ENCODE measurements at regions not wholly inside any gene's neighbourhood (a gene's known extent, or its start where the extent isn't known, plus 50 kb on each side); places are given as distances from the start of the nearest gene placed in this dataset.
A peak's percentile ranks its signal among the peaks of the same experiment; 100 is the strongest.

- DNase-seq, result peak in 1 of 6 experiments; percentile 1
These were observed 274.3 kb downstream of the KLF6 start for GRCh38 chr10:3510741-3511140.

DNA sequence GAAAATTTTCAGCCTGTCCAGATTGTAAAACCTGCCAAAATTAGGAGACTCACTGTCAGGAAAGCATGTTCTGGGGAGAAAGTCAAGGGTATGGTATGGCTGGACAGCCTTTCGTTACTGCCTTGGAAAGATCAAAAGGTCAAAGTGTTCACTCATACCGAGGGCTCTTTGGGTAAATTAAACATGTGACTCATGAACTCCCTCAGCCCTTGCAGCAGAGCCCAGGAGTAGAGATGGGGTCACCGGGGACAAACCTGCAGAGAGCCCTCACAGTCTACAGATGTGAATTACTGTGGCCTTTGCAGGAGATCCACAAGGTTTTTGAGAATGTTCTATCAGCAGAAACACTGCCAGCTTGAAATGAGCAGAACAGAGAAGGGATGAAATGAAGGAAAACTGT is 275.7 kb downstream of the KLF6 start:
- DNase-seq, result no peak

DNA sequence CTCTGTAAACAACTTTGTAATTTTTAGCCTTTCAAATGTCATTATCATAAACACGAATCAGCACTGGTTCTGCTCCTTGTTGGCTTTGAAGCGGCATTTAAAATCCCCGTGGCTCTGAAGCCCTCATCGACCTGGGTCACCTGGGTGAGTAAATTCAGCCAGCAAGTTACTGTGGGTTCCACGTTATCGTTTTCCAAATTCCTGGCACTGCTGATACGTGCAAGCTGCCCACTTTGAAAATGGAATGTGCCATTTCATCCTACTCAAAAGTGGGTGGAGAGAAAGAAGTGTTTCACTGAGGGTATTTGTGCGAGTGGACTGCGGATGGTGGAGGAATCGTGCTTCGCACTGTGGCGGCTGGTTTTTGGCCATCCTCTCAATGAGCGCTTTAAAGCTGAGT is 281.7 kb downstream of the KLF6 start:
- DNase-seq, result no peak

GRCh38 chr10:3502673-3503072 is 282.3 kb downstream of the KLF6 start:
- no peak for DNase-seq

DNA sequence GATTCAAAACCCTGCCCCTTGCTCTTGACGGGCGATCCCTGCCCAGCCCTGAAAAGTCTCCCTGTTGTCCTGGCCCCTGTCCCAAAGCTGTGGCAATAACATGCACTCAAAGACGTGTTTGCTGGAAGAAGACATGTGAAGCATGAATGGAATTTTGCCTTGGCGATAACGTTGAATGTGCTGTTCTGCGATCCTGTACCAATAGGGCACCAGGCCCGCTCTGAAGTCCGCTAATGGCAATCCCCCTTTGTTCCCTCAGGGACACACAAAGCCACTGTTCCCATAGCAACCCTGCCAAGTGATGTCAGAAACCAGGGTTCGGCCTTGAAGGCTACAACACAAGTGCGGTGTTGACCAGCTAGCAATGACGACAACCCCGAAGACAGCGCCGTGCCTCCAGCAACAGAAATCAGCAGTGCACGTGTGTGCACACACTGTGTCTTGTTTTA is 284.6 kb downstream of the KLF6 start:
- DNase-seq, result no peak

- no peak for DNase-seq
These were observed 285.9 kb downstream of the KLF6 start for GRCh38 chr10:3499120-3499519.

DNA sequence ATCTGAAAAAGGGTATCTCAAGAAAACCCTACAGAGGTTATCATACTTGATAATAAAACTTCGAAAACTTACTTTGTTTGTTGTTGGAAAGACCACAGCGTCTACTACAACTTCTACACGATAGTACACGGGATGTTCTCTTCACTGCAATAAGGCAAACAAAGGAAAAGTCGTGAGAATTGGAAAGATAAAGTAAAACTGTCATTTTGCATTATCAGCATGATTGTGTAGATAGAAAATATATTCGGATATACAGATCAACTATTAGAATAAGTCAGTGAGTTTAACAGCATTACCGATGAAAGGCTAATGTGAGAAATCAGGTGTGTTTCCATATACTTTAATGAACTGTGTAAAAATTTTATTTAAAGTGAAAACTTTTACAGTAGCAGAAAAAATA is 287.4 kb downstream of the KLF6 start:
- DNase-seq, result no peak

DNA sequence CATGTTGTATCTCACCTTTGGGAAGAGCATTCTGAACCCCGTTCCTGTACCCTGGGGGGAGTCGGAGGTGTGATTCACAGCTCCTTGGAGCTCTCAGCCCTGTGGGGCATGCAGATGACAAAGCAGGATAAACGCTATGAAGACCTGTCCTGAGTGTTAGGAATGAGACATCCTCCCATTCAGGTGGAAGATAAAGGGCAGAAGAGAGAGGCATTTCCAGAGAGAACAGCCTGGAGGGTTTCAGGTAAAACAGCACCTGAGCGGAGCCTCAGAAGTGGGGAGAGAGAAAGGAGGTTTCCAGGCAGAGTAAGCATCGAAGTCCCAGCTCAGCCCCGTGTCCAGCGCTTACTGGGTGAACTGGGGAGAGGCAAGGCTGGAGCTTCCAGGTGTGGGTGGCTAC is 288.9 kb downstream of the KLF6 start:
- no peak for DNase-seq

GRCh38 chr10:3495281-3495680 is 289.7 kb downstream of the KLF6 start:
- DNase-seq, result no peak

- DNase-seq, result no peak
These were observed 290.2 kb downstream of the KLF6 start for GRCh38 chr10:3494838-3495230.

GRCh38 chr10:3494131-3494837 is 290.7 kb downstream of the KLF6 start:
- no peak for DNase-seq

- no peak for DNase-seq
These were observed 291.4 kb downstream of the KLF6 start for GRCh38 chr10:3493621-3494020.

DNA sequence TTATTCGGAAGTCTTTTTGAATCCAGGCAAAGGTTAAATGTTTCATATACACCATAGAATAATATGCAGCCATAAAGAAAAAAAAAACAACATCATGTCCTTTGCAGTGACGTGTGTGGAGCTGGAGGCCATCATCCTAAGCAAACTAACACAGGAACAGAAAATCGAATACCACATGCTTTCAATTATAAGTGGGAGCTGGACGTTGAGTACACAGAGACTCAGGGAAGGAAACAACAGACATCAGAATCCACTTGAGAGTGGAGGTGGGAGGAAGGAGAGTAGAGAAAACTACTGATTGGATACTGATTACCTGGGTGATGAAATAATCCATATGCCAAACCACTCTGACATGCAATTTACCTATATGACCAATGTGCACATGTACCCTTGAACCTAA is 293.4 kb downstream of the KLF6 start:
- no peak for DNase-seq

- no peak for DNase-seq
These were observed 297.8 kb downstream of the KLF6 start for GRCh38 chr10:3487228-3487627.

GRCh38 chr10:3486346-3487065 is 298.5 kb downstream of the KLF6 start:
- DNase-seq, result no peak

GRCh38 chr10:3485057-3485686 is 299.8 kb downstream of the KLF6 start:
- DNase-seq, result peak in 1 of 6 experiments; percentile 15

DNA sequence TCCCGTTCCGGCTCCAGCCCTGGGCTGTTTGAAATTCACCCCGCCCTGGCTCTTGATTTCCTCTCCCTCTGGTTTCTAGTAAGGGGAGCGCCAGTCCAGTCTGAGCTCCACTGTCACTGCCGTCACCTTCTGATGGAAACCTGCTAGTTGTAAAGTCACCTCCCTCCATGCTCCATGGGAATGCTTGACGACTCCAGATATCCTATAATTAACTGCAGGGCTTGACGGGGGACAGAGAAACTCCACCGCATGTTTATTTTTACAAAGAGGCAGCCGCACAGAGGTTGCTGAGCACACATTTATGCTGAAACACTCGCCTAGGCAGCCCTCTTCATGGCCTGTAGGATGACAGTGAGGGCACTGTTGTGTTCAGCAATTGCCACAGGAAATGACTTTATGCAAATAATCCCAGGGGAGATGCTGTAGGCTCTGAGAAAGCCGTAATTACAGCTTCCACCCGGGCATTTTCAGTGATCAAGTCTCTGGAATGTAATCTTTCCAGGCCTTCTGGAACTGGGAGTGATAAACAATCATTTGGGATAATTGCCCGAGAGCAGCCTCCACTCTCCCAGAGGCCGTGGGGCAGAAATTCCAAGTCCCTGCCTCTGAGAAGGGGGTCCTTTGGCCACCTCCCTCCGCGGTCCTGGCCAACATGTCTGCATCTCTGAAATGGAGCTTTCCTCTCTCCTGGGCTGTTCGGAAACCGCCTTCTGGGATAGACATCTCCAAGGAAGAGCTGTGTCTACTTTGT is 300.5 kb downstream of the KLF6 start:
- DNase-seq, result no peak

DNA sequence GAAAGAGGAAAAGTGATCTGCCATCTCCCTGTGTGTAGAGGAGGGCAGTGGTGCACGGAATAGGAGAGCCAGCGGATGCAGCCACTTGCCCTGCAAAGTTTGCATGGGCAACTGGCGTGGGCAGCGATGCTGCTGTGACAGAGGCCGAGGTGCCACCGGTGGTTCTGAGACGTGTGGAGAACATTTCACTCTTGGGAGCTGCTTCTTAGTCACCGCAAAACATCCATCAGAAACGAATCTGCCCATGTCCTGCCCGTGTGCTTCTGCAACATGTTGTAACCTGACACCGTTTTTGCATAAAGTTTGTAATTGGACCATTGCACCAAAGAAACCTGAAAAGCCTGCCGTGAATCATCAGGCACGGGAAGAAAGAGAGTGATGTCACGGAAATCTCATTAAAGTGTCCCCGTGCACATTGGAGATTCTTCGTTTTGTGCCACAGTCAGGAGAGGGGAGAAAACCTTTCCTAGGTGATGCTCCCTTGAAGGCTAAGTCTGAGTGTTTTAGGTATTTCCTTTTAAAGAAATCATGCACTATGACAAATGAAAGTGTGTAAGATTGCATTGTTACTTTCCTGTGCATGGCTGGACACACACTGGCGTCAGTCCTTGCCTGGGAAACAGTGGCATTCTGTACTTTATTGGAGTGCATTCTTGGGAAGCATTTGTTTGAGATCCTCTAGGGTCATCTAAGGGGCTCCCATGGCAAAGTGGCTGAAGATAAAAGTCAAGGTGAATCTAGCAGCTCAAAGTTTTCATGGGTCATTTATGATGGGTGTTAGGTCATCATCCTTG is 302.6 kb downstream of the KLF6 start:
- DNase-seq, result no peak

- no peak for DNase-seq
These were observed 303.5 kb downstream of the KLF6 start for GRCh38 chr10:3481496-3481895.

- DNase-seq, result no peak
These were observed 304.1 kb downstream of the KLF6 start for GRCh38 chr10:3480990-3481315.

- DNase-seq, result no peak
These were observed 304.6 kb downstream of the KLF6 start for GRCh38 chr10:3480281-3480989.

DNA sequence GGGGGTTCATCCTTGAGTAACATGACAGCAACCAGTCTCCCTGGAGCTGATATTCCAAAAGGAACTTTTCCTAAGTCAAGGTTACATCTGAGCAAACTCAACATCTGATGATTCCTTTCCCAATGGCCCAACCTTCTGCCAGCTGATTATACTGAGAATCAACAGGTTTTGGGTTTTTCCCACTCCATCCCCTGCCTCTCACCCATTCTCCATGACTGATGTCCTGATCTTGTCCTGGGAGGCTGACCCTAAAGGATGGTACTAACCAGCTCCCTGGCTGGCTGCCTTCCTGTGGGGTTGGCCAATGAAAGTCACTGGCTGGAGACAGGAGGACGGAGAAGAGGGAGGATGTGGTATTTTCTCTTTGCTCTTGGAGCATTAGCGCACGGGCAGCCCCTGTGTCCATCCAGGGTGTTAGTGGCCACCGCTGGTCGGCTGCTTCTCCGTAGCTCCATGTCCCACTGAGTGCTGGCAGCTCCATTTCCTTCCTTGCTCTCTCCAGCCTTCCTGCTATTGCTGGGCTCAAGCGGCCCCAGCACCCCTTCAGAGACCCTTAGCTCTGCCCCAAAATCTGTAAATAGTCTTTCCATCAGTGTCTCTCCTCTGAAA is 306.2 kb upstream of the PITRM1 start:
- no peak for DNase-seq

Measured in stimulated activated naive CD4-positive, alpha-beta T cell (primary cell).